GM12878 (cell line): ENCODE measurements at regions not wholly inside any gene's neighbourhood (a gene's known extent, or its start where the extent isn't known, plus 50 kb on each side); places are given as distances from the start of the nearest gene placed in this dataset.

Source experiments
- CREM ChIP-seq: IDR thresholded peaks from 2 replicates; pipeline ENCODE4 v1.6.1; 2014; ENCODE audit warnings: antibody characterized with exemption, low read depth
- EP300 ChIP-seq, 2 experiments: fragments of 150-350 bp in 1 of 2; IDR thresholded peaks; 2 replicates each; pipeline ENCODE4 v1.6.1; 2011 to 2012; ENCODE audit warnings: low read depth in 2 of 2, low read length in 2 of 2, borderline replicate concordance in 1 of 2, improper control_type of control experiment in 1 of 2, inconsistent platforms in 1 of 2; ENCODE audit not compliant: control insufficient read depth in 1 of 2
- FOS ChIP-seq: IDR thresholded peaks from 3 replicates; pipeline ENCODE4 v1.6.1; 2011; ENCODE audit warnings: borderline replicate concordance; ENCODE audit not compliant: insufficient read length; ENCODE audit errors: extremely low read depth
- FOXM1 ChIP-seq: IDR thresholded peaks from 2 replicates; pipeline ENCODE4 v1.6.1; 2012; ENCODE audit warnings: low read depth, mild to moderate bottlenecking, inconsistent platforms, low read length, moderate library complexity
- JUND ChIP-seq: IDR thresholded peaks from 2 replicates; pipeline ENCODE4 v1.6.1; 2012; ENCODE audit warnings: low read depth, mild to moderate bottlenecking, low read length, improper control_type of control experiment, moderate library complexity
- MEF2A ChIP-seq: IDR thresholded peaks from 2 replicates; pipeline ENCODE4 v1.6.1; 2011; ENCODE audit warnings: low read depth, mild to moderate bottlenecking, low read length, moderate library complexity; ENCODE audit not compliant: insufficient read depth
- POLR2A ChIP-seq: IDR thresholded peaks from 2 replicates; pipeline ENCODE4 v1.6.1; 2011; ENCODE audit warnings: low read depth, mild to moderate bottlenecking, low read length
- POLR2AphosphoS5 ChIP-seq: IDR thresholded peaks from 2 replicates; pipeline ENCODE4 v1.6.1; 2011; ENCODE audit warnings: mild to moderate bottlenecking, low read length, inconsistent platforms
- SMARCA5 ChIP-seq: fragments of 450-650 bp; IDR thresholded peaks from 2 replicates; pipeline ENCODE4 v1.6.1; 2017; ENCODE audit warnings: mild to moderate bottlenecking
- TCF7 ChIP-seq: IDR thresholded peaks from 2 replicates; pipeline ENCODE4 v1.6.1; 2014; ENCODE audit warnings: antibody characterized with exemption, borderline replicate concordance
- YY1 ChIP-seq: IDR thresholded peaks from 2 replicates; pipeline ENCODE4 v1.6.1; 2011; ENCODE audit warnings: low read depth, mild to moderate bottlenecking, low read length
- TF ChIP-seq, protein P1 (sequence below), 3 experiments: IDR thresholded peaks in 2 of 3; conservative IDR thresholded peaks in 1 of 3; 2 replicates each; pipeline ENCODE4 v1.5.1; 2011; ENCODE audit warnings: low read depth in 3 of 3, low read length in 3 of 3, mild to moderate bottlenecking in 3 of 3, control low read depth in 2 of 3, moderate library complexity in 2 of 3, inconsistent platforms in 1 of 3, mixed read lengths in 1 of 3; ENCODE audit not compliant: control insufficient read depth in 2 of 3, insufficient read depth in 1 of 3; ENCODE audit errors: extremely low read depth in 1 of 3
- TF ChIP-seq, protein P2 (sequence below): fragments of 450-650 bp; IDR thresholded peaks from 2 replicates; pipeline ENCODE4 v1.6.1; 2017; ENCODE audit warnings: mild to moderate bottlenecking, moderate library complexity
- TF ChIP-seq, protein P3 (sequence below): IDR thresholded peaks from 2 replicates; pipeline ENCODE4 v1.6.1; 2011; ENCODE audit warnings: low read depth, mild to moderate bottlenecking, low read length, moderate library complexity, borderline replicate concordance; ENCODE audit errors: extremely low read depth

DNA sequence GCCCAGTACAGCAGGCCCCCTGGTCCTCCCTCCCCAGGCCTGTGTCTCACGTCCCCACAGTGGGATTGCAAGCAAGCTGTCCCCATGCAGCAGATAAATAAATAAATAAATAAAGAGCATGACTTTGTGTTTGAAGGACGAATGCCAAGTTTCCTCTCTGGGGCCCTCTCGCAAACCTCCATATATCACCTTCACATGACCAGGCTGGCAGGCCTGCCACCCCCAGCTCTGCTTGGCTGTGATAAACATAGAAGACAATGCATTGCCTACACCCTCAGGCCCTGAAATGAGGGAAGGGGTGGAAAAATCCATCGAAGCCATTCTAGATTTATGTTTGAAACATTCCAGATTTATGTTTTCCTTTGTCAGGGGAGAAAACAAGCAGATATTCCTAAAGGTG lies 107.3 kb downstream of the CCT6B start:
- TF ChIP-seq FOS: no peak
- no peak for TF ChIP-seq CREM
- TF ChIP-seq, protein P1, sequence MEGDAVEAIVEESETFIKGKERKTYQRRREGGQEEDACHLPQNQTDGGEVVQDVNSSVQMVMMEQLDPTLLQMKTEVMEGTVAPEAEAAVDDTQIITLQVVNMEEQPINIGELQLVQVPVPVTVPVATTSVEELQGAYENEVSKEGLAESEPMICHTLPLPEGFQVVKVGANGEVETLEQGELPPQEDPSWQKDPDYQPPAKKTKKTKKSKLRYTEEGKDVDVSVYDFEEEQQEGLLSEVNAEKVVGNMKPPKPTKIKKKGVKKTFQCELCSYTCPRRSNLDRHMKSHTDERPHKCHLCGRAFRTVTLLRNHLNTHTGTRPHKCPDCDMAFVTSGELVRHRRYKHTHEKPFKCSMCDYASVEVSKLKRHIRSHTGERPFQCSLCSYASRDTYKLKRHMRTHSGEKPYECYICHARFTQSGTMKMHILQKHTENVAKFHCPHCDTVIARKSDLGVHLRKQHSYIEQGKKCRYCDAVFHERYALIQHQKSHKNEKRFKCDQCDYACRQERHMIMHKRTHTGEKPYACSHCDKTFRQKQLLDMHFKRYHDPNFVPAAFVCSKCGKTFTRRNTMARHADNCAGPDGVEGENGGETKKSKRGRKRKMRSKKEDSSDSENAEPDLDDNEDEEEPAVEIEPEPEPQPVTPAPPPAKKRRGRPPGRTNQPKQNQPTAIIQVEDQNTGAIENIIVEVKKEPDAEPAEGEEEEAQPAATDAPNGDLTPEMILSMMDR (IDR thresholded peaks at IDR 0.05 in 2 of 3, conservative IDR thresholded peaks at IDR 0.05 in 1 of 3; ENCODE audit: control insufficient read depth in 2 of 3, extremely low read depth in 1 of 3, insufficient read depth in 1 of 3, low read depth in 3 of 3, low read length in 3 of 3): no peak
- TF ChIP-seq JUND: no peak
- no peak for TF ChIP-seq MEF2A
- TF ChIP-seq, protein P2, sequence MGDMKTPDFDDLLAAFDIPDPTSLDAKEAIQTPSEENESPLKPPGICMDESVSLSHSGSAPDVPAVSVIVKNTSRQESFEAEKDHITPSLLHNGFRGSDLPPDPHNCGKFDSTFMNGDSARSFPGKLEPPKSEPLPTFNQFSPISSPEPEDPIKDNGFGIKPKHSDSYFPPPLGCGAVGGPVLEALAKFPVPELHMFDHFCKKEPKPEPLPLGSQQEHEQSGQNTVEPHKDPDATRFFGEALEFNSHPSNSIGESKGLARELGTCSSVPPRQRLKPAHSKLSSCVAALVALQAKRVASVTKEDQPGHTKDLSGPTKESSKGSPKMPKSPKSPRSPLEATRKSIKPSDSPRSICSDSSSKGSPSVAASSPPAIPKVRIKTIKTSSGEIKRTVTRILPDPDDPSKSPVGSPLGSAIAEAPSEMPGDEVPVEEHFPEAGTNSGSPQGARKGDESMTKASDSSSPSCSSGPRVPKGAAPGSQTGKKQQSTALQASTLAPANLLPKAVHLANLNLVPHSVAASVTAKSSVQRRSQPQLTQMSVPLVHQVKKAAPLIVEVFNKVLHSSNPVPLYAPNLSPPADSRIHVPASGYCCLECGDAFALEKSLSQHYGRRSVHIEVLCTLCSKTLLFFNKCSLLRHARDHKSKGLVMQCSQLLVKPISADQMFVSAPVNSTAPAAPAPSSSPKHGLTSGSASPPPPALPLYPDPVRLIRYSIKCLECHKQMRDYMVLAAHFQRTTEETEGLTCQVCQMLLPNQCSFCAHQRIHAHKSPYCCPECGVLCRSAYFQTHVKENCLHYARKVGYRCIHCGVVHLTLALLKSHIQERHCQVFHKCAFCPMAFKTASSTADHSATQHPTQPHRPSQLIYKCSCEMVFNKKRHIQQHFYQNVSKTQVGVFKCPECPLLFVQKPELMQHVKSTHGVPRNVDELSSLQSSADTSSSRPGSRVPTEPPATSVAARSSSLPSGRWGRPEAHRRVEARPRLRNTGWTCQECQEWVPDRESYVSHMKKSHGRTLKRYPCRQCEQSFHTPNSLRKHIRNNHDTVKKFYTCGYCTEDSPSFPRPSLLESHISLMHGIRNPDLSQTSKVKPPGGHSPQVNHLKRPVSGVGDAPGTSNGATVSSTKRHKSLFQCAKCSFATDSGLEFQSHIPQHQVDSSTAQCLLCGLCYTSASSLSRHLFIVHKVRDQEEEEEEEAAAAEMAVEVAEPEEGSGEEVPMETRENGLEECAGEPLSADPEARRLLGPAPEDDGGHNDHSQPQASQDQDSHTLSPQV: no peak
- TF ChIP-seq, protein P3, sequence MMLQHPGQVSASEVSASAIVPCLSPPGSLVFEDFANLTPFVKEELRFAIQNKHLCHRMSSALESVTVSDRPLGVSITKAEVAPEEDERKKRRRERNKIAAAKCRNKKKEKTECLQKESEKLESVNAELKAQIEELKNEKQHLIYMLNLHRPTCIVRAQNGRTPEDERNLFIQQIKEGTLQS: no peak
- TF ChIP-seq TCF7: no peak
- no peak for TF ChIP-seq EP300 (IDR thresholded peaks at IDR 0.05; ENCODE audit: borderline replicate concordance in 1 of 2, control insufficient read depth in 1 of 2, low read depth in 2 of 2, low read length in 2 of 2)
- TF ChIP-seq YY1: no peak
- no peak for TF ChIP-seq POLR2A
- no peak for TF ChIP-seq SMARCA5
- no peak for TF ChIP-seq POLR2AphosphoS5
- TF ChIP-seq FOXM1: no peak
